Skeletal muscle cell (primary cell): ENCODE measurements at regions not wholly inside any gene's neighbourhood (a gene's known extent, or its start where the extent isn't known, plus 50 kb on each side); places are given as distances from the start of the nearest gene placed in this dataset.
A peak's percentile ranks its signal among the peaks of the same experiment; 100 is the strongest.

Source experiments
- DNase-seq: peaks from one replicate; pipeline ENCODE4 v3.0.0-alpha.2; 2010; ENCODE audit warnings: low read depth
- H3K4me3 ChIP-seq: 2 replicates; pipeline ENCODE4 v1.5.1; 2011; ENCODE audit warnings: low read depth, mild to moderate bottlenecking, control low read depth, low read length, moderate library complexity

GRCh38 chr13:85671336-85671735 is 127.9 kb downstream of the SLITRK6 start:
- no peak overlapping the region for H3K4me3 ChIP-seq
- no peak for DNase-seq

- no peak overlapping the region for H3K4me3 ChIP-seq
- DNase-seq = no peak
Observed at GRCh38 chr13:85666356-85666755, 132.9 kb downstream of the SLITRK6 start.

GRCh38 chr13:85665286-85665685 is 133.9 kb downstream of the SLITRK6 start:
- DNase-seq = peak; percentile 82
- H3K4me3 ChIP-seq = no peak overlapping the region

GRCh38 chr13:85663856-85664255 is 135.4 kb downstream of the SLITRK6 start:
- DNase-seq = no peak

GRCh38 chr13:85662186-85662585 is 137.0 kb downstream of the SLITRK6 start:
- H3K4me3 ChIP-seq = no peak overlapping the region
- DNase-seq = no peak

More at GRCh38 chr13:85663856-85664255, 135.4 kb downstream of the SLITRK6 start:
- no peak overlapping the region for H3K4me3 ChIP-seq

GRCh38 chr13:85661675-85662074 is 137.5 kb downstream of the SLITRK6 start:
- no peak overlapping the region for H3K4me3 ChIP-seq
- peak; percentile 14 for DNase-seq

- H3K4me3 ChIP-seq = no peak overlapping the region
- DNase-seq = peak; percentile 51
Observed at GRCh38 chr13:85659493-85659892, 139.7 kb downstream of the SLITRK6 start.

GRCh38 chr13:85657942-85658341 is 141.3 kb downstream of the SLITRK6 start:
- H3K4me3 ChIP-seq = no peak overlapping the region
- DNase-seq = no peak

- H3K4me3 ChIP-seq = no peak overlapping the region
- no peak for DNase-seq
Observed at GRCh38 chr13:85655040-85655439, 144.2 kb downstream of the SLITRK6 start.

DNA sequence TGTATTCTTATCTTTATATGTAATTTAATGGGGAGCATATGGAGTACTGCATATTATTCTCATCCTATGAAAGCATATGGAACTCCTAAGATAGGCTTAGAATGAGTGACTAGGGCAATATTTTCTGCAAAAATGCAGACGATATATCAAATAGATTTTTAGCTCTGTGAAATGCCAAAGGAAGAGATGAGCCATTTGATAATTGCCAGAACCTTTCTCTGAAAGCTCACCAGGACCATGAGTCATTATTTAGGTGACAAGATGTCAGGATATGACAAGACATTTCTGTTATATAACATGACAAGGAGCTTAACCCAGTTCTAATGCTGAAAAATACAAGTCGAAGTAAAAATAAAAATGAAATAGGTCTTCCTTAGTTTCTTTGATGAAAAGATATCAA is 145.0 kb downstream of the SLITRK6 start:
- H3K4me3 ChIP-seq = no peak overlapping the region
- no peak for DNase-seq

- no peak for DNase-seq
- no peak overlapping the region for H3K4me3 ChIP-seq
Observed at GRCh38 chr13:85653681-85654080, 145.5 kb downstream of the SLITRK6 start.

DNA sequence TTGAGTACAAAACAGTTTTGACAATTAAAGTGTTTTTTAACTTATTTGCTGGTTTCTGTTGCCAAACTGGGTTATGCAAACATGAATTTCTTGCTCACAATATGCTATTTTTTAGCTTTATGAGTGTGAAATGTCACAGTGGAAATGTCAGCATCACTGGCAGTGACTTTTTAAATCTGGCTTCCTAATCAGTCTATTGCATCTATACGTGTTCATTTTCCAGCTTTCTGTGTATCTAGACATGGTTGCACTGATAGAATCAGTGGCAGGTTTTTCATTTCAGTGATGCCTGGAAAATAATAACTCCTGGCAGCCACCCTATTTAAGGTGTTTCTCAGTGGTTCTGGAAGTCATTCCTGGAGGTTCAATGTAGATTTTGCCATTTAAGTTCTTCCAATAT is 146.7 kb downstream of the SLITRK6 start:
- DNase-seq = no peak
- no peak overlapping the region for H3K4me3 ChIP-seq

GRCh38 chr13:85651440-85651839 is 147.8 kb downstream of the SLITRK6 start:
- DNase-seq = peak; percentile 26
- no peak overlapping the region for H3K4me3 ChIP-seq

DNA sequence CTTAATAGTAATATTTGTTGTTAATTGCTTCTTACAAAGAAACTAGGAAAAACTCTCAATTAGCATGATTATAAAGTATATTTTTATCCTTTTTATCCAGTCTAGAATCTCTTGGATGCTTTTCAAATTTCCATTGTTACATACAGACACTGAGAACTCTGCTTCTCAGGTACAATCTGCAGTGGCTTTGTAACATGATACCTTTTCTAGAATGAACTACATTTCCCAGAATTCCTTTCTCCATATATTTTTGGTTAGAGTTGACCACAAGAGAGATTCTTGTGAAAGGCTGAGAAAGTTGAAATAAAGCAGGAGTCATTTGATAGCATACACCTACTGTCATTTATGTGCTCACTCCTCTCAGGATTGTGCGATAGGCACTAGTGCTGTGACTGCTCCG is 148.6 kb downstream of the SLITRK6 start:
- H3K4me3 ChIP-seq = no peak overlapping the region
- DNase-seq = no peak

DNA sequence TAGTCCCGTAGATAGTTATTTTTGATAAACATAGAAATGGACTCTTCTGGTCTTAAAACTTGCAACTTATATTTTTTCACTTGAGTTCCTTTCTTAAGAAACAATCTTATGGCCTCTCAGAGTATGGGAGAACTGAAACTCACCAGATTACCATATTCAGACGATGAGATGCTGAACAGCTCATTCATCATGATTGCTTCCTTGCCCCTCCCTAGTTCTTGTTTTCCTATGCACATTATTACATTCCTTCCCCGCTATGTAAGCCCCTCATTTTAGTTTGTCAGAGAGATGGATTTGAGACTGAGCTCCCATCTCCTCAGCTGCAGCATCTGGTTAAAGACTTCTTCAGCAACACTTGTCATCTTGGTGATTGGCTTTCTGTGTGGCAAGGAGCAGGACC is 158.5 kb downstream of the SLITRK6 start:
- no peak for DNase-seq
- H3K4me3 ChIP-seq = no peak overlapping the region

GRCh38 chr13:85638815-85639393 is 160.3 kb downstream of the SLITRK6 start:
- H3K4me3 ChIP-seq = no peak overlapping the region
- DNase-seq = no peak

- H3K4me3 ChIP-seq = no peak overlapping the region
- no peak for DNase-seq
Observed at GRCh38 chr13:85638265-85638664, 161.0 kb downstream of the SLITRK6 start.

DNA sequence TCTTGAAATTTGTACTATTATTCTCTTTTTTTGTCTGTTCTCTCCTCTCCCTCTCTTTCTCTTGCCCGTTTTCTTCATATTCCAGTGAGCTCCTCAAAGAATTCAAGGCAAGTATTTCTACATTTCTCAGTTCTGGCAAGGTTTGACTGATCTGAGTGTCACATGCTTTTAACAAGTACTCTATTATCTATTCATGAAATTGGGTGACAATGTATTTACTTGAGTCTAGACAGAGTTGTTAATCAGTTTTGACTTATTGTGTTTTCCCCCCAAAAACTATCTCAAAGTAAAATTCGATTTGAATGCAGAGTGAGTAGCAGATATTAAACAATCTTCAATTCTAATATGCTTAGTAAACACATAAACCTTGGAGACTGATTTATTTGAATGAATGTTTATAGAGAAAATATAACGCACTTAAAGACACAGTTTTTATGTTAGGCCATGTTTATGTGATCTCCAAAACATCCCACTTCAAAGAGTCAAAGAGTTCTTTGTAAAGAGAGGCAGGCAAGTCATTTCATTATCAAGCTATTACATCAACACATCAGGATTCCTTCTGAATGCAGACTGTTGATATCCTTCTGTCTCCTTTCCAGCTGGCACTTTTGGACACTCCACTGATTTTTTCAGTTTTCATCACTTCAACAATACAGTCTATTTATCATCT is 166.6 kb downstream of the SLITRK6 start:
- H3K4me3 ChIP-seq = no peak overlapping the region

GRCh38 chr13:85631801-85632200 is 167.4 kb downstream of the SLITRK6 start:
- H3K4me3 ChIP-seq = no peak overlapping the region
- DNase-seq = no peak

More for the DNA sequence above, 166.6 kb downstream of the SLITRK6 start:
- DNase-seq = no peak

DNA sequence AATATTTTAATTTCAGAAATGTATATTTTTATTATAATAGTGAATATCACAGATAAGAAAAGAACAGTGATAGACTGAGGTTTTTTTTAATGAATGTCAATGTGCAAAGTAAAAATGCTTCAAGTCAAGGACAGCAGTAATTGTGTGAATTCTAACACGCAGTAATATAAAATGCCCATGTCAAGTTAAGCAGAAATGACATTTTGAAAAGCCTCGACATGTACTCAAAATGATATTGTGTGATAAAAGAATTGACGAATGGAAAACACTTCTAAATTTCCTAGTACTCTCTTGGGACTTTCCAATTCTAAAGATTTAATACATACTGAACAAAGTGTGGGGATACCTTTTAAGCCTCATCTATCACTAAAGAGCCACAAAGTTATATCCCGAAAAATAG is 172.6 kb downstream of the SLITRK6 start:
- no peak overlapping the region for H3K4me3 ChIP-seq
- no peak for DNase-seq

- H3K4me3 ChIP-seq = no peak overlapping the region
- no peak for DNase-seq
Observed at GRCh38 chr13:85619321-85619720, 179.9 kb downstream of the SLITRK6 start.
